ENCODE measurements at regions not wholly inside any gene's neighbourhood (a gene's known extent, or its start where the extent isn't known, plus 50 kb on each side); places are given as distances from the start of the nearest gene placed in this dataset.

- TF ChIP-seq TRIM28 (IDR thresholded peaks at IDR 0.05) (no peak), POLR2AphosphoS5 (IDR thresholded peaks at IDR 0.05; ENCODE audit: control insufficient read depth, insufficient read depth, low read depth, low read length) (no peak), E2F4 (CRISPR knock-in tag; IDR thresholded peaks at IDR 0.05; ENCODE audit: low read depth) (no peak), FOXM1 (IDR thresholded peaks at IDR 0.05; ENCODE audit: low read depth) (no peak), FOXM1 (CRISPR knock-in tag; IDR thresholded peaks at IDR 0.05; ENCODE audit: low read depth) (no peak), CTCF (IDR thresholded peaks at IDR 0.05 in 2 of 3, conservative IDR thresholded peaks at IDR 0.05 in 1 of 3; ENCODE audit: insufficient read depth in 2 of 3, low read depth in 1 of 3, low read length in 3 of 3) (no peak), ZBTB8A (IDR thresholded peaks at IDR 0.05; ENCODE audit: partially characterized antibody) (no peak), TOE1 (IDR thresholded peaks at IDR 0.05; ENCODE audit: borderline replicate concordance) (no peak), TOE1 (CRISPR knock-in tag; IDR thresholded peaks at IDR 0.05; ENCODE audit: borderline replicate concordance, low read depth) (no peak), JUNB (CRISPR knock-in tag; conservative IDR thresholded peaks at IDR 0.05) (no peak)
Observed at GRCh38 chr7:4607311-4607729, 74.8 kb upstream of the FOXK1 start.

All from K562 (cell line).